GM12878 (cell line): ENCODE measurements at regions not wholly inside any gene's neighbourhood (a gene's known extent, or its start where the extent isn't known, plus 50 kb on each side); places are given as distances from the start of the nearest gene placed in this dataset.

Experiments used
- ASH2L ChIP-seq: fragments of 300-600, 200-600 bp; sonication (generic); IDR thresholded peaks from 2 replicates; pipeline ENCODE4 v1.6.1; 2017; ENCODE audit warnings: low read depth, mild to moderate bottlenecking, borderline replicate concordance
- CREM ChIP-seq: IDR thresholded peaks from 2 replicates; pipeline ENCODE4 v1.6.1; 2014; ENCODE audit warnings: antibody characterized with exemption, low read depth
- CTCF ChIP-seq, 3 experiments: IDR thresholded peaks in 2 of 3; conservative IDR thresholded peaks in 1 of 3; 2 replicates each; pipeline ENCODE4 v1.5.1; 2011; ENCODE audit warnings: low read depth in 3 of 3, low read length in 3 of 3, mild to moderate bottlenecking in 3 of 3, control low read depth in 2 of 3, moderate library complexity in 2 of 3, inconsistent platforms in 1 of 3, mixed read lengths in 1 of 3; ENCODE audit not compliant: control insufficient read depth in 2 of 3, insufficient read depth in 1 of 3; ENCODE audit errors: extremely low read depth in 1 of 3
- EZH2 ChIP-seq: IDR thresholded peaks from 2 replicates; pipeline ENCODE4 v1.6.1; 2012; ENCODE audit warnings: low read depth, mild to moderate bottlenecking, control low read depth, inconsistent platforms, low read length, borderline replicate concordance; ENCODE audit not compliant: control insufficient read depth
- HDGF ChIP-seq: fragments of 450-650 bp; IDR thresholded peaks from 2 replicates; pipeline ENCODE4 v1.6.1; 2016; ENCODE audit warnings: antibody characterized with exemption
- JUNB ChIP-seq: IDR thresholded peaks from 2 replicates; pipeline ENCODE4 v1.6.1; 2016; ENCODE audit warnings: antibody characterized with exemption, mild to moderate bottlenecking
- KDM1A ChIP-seq: fragments of 200-600 bp; sonication (generic); IDR thresholded peaks from 2 replicates; pipeline ENCODE4 v1.6.1; 2016; ENCODE audit warnings: borderline replicate concordance
- RAD21 ChIP-seq: IDR thresholded peaks from 2 replicates; pipeline ENCODE4 v1.6.1; 2011; ENCODE audit warnings: mild to moderate bottlenecking, low read depth, low read length, moderate library complexity; ENCODE audit not compliant: insufficient read depth
- SUZ12 ChIP-seq: fragments of 200-600 bp; sonication (generic); IDR thresholded peaks from one replicate; pipeline ENCODE4 v1.6.1; 2018; ENCODE audit warnings: antibody characterized with exemption, mild to moderate bottlenecking; ENCODE audit not compliant: unreplicated experiment
- ZBTB11 ChIP-seq: fragments of 450-650 bp; formaldehyde crosslinking; IDR thresholded peaks from 2 replicates; pipeline ENCODE4 v1.5.0; 2022; ENCODE audit warnings: mild to moderate bottlenecking, missing genetic modification characterization
- ZNF274 ChIP-seq: IDR thresholded peaks from one replicate; pipeline ENCODE4 v1.8.0; 2011; ENCODE audit not compliant: insufficient read length, insufficient read depth

GRCh38 chr15:95254263-95254662, 1022.9 kb downstream of the MCTP2 start:
- TF ChIP-seq RAD21, result no peak
- no peak for TF ChIP-seq ASH2L
- no peak for TF ChIP-seq CTCF (IDR thresholded peaks at IDR 0.05 in 2 of 3, conservative IDR thresholded peaks at IDR 0.05 in 1 of 3; ENCODE audit: control insufficient read depth in 2 of 3, extremely low read depth in 1 of 3, insufficient read depth in 1 of 3, low read depth in 3 of 3, low read length in 3 of 3)
- no peak for TF ChIP-seq CREM
- TF ChIP-seq HDGF, result no peak
- no peak for TF ChIP-seq JUNB
- no peak for TF ChIP-seq KDM1A
- no peak for TF ChIP-seq ZNF274
- no peak for TF ChIP-seq ZBTB11
- no peak for TF ChIP-seq SUZ12
- no peak for TF ChIP-seq EZH2
